Fibroblast of mammary gland (primary cell): ENCODE measurements at regions not wholly inside any gene's neighbourhood (a gene's known extent, or its start where the extent isn't known, plus 50 kb on each side); places are given as distances from the start of the nearest gene placed in this dataset.

ENCODE experiments used
- DNase-seq: peaks from one replicate; pipeline ENCODE4 v3.0.0-alpha.2; 2010; ENCODE audit warnings: low read depth
- H3K4me3 ChIP-seq: 2 replicates; pipeline ENCODE4 v1.5.1; 2011; ENCODE audit warnings: low read depth, mild to moderate bottlenecking, low read length, moderate library complexity; ENCODE audit not compliant: control insufficient read depth
- TF ChIP-seq, protein P1 (sequence below): conservative IDR thresholded peaks from 2 replicates; pipeline ENCODE4 v1.5.1; 2011; ENCODE audit warnings: low read depth, low read length, inconsistent platforms; ENCODE audit not compliant: control insufficient read depth, insufficient read depth

DNA sequence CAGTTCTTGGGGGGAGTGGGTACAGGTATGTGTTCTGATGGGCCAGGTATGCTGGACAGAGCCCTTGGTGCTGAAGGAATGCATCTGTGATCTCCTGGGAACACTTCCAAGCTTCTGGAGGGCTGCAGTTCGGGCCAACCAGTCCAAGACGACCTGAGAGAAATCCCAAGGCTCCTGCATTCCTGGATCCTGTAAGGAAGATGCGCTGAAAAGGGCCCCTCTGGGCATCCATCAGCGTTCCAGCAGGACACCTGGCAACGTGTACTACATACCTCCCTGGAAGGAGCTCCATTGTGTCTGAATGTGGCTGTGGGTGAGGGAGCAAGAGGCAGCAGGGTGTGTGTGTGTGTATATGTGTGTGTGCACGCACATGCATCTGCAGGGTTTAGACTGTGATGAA, 144.7 kb downstream of the FAM43A start:
- H3K4me3 ChIP-seq: no peak overlapping the region
- TF ChIP-seq, protein P1, sequence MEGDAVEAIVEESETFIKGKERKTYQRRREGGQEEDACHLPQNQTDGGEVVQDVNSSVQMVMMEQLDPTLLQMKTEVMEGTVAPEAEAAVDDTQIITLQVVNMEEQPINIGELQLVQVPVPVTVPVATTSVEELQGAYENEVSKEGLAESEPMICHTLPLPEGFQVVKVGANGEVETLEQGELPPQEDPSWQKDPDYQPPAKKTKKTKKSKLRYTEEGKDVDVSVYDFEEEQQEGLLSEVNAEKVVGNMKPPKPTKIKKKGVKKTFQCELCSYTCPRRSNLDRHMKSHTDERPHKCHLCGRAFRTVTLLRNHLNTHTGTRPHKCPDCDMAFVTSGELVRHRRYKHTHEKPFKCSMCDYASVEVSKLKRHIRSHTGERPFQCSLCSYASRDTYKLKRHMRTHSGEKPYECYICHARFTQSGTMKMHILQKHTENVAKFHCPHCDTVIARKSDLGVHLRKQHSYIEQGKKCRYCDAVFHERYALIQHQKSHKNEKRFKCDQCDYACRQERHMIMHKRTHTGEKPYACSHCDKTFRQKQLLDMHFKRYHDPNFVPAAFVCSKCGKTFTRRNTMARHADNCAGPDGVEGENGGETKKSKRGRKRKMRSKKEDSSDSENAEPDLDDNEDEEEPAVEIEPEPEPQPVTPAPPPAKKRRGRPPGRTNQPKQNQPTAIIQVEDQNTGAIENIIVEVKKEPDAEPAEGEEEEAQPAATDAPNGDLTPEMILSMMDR: no peak
- no peak for DNase-seq

DNA sequence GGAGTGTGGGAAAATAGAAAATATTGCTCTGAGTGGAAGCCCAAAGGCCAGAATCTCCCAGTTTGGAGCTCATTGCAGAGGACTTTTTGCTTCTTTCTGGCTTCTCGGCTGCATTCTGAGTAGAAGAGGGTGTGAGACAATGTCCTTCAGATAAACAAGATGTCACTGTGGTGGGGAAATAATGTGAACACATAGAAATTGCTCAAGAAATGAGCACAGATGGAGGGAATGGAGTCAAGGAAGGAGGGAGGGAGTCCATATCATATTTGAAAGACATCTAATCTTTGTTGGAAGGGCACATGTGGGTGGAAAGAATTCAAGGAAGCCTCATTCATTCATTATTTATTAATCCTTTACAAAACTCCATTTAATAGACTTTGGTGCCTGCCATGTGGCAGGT, 145.3 kb downstream of the FAM43A start:
- no peak for DNase-seq
- TF ChIP-seq, protein P1: no peak
- no peak overlapping the region for H3K4me3 ChIP-seq

DNA sequence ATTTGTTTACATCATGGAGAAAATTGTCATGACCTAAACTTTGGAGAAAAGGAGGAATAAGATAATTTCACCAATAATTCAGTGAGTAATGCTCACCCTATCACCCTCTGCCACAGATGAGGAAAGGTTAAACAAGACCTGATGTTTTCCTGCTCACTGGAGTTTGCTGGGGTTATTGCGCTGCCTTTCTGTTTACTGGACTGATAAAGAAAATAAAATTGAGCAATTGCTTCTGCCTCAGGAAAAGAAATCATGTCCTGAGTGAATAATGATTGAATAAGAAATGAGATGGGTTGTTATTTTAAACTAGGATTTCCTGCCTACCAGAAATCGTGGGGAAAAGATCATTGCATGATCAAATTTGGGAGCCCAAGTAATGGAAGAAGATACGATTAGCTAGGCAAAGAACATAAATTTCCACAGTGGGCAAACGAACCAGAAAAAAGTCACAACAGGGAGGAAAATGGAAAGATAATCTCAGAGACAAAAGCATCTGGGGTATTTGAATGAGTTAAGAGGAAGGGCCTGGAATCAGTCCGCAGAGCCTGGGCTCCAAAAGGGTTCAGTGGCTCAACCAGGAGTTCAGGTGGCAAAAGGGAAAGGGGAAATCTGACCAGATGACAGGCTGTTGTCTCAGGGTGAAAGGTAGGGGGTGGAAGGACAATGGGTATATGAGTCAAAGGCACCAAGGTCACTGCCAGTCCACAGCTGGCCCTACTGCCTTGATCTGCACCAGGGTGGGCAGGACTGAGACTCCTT, 146.8 kb downstream of the FAM43A start:
- H3K4me3 ChIP-seq: no peak overlapping the region
- DNase-seq: peak; percentile 30

DNA sequence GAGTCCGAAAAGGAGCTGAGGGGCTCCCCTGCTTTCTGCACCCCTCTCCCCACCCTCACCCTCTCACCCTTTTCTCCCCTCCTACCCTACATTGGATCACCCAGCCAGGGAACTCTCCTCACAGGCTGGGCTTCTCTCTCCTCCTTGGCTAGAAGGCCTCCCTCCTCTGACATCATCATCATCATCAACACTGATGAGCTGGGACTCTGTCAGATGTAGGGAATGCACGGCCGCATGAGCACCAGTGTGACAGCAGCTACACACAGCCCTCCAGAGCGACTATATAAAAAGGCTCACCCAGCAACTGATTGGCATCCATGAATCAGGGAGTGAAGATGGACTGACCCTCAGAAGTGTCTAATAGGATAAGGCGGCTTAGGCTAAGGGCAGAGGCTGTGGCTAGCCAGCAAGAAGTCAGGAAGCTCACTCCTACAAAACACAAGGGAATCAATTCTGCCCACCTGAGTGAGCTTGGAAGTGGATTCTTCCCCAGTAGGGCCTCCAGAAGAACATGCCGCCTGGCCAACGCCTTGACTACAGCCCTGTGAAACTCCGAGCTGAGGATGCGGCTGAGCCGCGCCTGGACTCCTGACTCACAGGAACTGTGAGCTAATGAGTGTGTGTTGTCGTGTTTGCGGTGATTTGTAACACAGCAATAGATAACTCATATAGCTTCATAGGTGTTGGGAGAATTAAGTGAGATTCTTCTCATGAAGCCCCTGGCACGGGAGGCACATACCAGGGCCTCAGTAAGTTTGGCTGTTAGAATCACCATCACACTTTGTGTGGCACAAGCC, 147.6 kb downstream of the FAM43A start:
- TF ChIP-seq, protein P1: no peak
- no peak for DNase-seq
- no peak overlapping the region for H3K4me3 ChIP-seq

More for the DNA sequence above, 146.8 kb downstream of the FAM43A start:
- TF ChIP-seq, protein P1: no peak

DNA sequence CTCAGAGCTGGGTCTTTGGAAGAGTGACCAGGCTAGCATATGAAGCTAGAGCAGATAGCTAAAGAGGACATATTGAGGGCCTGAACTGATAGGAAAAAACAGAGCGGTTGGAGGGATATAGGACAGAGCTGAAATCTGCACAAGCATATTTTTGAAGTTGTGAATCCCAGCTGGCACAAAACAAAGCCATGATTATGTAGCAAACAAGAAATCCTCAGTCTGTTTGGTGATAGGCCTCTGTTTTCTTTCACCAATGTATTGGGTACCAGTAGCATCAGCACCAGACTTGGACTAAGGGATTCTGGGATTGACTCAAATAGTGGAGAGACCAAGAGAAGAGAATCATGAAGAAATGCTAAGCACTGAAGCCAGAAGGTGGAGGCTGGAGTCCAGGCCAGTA, 151.0 kb downstream of the FAM43A start:
- TF ChIP-seq, protein P1: no peak
- H3K4me3 ChIP-seq: no peak overlapping the region
- DNase-seq: no peak

DNA sequence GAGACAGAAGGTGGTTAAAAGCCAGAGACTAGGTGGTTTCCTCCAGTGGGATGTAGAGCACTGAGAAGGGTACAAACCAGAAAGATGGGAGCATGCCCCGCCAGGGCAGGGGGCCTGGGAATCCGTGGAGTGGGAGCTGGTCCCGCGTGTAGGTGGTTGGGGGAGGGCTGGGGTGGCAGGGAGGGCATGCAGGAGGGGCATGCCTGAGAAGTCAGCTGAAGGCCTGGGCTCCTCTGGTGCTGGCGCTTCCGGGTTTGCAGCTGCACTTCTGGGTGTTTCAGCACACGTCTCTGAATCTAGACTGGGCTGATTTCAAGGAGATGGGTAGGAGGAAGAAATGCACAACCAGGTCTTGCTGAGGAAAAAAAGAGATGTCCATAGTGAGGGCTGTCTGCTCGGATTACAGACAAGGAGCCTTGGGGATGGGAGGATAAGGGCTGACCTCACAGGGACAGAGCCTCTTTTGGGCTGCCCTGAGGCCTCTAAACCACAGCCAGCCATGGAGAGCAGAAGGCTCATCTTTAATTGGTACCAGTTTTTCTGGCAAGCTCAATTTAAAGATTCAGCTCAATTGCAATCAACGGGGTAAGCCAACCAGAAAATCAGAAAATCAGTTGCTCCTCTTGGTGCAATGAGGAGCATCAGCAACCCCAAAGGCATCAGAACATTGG, 151.9 kb downstream of the FAM43A start:
- H3K4me3 ChIP-seq: no peak overlapping the region
- no peak for DNase-seq
- TF ChIP-seq, protein P1: no peak
